LNCaP clone FGC (cell line): ENCODE measurements at regions not wholly inside any gene's neighbourhood (a gene's known extent, or its start where the extent isn't known, plus 50 kb on each side); places are given as distances from the start of the nearest gene placed in this dataset.

Source experiments
- DNase-seq: peaks from one replicate; pipeline ENCODE4 v3.0.0-alpha.2; 2011; ENCODE audit warnings: low read depth
- H3K4me3 ChIP-seq: 2 replicates; pipeline ENCODE4 v1.5.1; 2011; ENCODE audit warnings: mild to moderate bottlenecking, low read depth, low read length, control low read depth
- TF ChIP-seq, protein P1 (sequence below): IDR thresholded peaks from 2 replicates; pipeline ENCODE4 v1.5.1; 2012; ENCODE audit warnings: mild to moderate bottlenecking; ENCODE audit not compliant: control insufficient read depth, insufficient read depth; ENCODE audit errors: extremely low read depth

DNA sequence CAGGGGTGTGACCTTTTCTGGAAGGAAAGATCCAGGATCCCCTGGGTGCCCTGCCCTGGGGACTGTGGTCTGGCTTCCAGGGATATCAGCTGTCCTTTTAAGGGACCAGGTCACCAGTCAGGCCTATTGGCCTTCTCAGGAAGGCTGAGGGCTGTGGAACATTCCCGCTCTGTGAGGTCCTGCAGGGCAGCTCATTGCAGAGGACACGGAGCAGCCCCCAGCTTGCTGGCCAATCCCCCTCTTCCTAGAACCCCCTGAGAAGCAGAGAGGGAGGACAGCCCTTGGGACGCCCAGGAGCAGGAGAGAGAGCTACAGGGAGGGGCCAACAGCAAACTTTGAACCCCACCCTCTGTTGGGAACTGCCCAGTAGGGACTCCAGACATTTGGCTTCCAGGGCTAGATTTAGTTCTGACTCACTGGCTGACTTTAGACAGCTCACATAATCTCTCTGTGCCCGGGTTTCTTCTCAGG lies 67.9 kb upstream of the COL13A1 start:
- H3K4me3 ChIP-seq = no peak overlapping the region
- no peak for DNase-seq
- TF ChIP-seq, protein P1, sequence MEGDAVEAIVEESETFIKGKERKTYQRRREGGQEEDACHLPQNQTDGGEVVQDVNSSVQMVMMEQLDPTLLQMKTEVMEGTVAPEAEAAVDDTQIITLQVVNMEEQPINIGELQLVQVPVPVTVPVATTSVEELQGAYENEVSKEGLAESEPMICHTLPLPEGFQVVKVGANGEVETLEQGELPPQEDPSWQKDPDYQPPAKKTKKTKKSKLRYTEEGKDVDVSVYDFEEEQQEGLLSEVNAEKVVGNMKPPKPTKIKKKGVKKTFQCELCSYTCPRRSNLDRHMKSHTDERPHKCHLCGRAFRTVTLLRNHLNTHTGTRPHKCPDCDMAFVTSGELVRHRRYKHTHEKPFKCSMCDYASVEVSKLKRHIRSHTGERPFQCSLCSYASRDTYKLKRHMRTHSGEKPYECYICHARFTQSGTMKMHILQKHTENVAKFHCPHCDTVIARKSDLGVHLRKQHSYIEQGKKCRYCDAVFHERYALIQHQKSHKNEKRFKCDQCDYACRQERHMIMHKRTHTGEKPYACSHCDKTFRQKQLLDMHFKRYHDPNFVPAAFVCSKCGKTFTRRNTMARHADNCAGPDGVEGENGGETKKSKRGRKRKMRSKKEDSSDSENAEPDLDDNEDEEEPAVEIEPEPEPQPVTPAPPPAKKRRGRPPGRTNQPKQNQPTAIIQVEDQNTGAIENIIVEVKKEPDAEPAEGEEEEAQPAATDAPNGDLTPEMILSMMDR = no peak

DNA sequence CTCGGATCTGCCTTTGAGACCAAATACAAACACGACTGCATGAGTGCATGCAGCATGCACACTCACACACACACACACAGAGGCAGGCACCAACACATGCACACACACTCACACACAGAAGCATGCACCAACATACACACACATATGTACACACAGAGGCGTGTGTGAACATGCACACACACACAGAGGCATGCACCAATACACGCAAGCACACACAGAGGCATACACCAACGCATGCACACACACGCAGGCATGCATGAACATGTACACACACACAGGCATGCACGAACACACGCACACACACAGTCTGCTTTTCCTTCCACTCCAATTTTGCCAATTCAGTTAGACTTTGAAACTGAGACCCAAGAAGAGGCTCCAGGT lies 67.3 kb upstream of the COL13A1 start:
- no peak overlapping the region for H3K4me3 ChIP-seq

DNA sequence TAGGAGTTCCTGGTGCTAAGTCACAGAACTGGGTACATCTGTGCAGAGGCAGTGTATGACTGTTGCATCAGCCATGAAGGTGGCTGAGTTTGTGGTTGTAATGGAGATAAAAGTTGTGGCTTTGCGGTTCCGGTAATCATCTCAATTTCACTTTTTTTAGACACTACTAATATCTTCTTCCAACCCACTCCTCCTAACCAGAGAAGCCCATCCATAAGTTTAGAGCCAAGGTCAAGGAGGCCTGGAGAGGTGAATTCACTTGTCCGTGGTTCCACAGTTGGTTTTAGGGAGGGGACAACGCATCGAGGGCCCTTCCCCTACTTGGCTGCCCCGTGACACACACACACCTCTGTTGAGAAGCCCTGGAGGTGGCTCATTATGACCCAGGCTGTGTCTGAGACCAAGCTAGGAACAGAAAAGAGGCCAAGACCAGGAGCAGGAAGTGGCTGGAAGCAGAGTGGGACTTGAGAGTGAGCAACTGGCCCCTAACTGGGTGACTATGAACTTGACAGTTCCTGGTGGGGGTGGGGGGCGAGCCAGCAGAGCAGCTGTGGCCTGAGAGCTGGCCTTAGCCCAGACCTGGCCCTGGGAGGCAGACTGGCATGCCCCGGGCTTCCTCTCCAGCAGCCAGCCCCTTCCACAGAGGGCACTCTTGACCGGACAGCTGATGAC lies 66.8 kb upstream of the COL13A1 start:
- DNase-seq = no peak
- H3K4me3 ChIP-seq = no peak overlapping the region
- TF ChIP-seq, protein P1 = no peak

More for the DNA sequence above, 67.3 kb upstream of the COL13A1 start:
- DNase-seq = no peak
- TF ChIP-seq, protein P1 = no peak

DNA sequence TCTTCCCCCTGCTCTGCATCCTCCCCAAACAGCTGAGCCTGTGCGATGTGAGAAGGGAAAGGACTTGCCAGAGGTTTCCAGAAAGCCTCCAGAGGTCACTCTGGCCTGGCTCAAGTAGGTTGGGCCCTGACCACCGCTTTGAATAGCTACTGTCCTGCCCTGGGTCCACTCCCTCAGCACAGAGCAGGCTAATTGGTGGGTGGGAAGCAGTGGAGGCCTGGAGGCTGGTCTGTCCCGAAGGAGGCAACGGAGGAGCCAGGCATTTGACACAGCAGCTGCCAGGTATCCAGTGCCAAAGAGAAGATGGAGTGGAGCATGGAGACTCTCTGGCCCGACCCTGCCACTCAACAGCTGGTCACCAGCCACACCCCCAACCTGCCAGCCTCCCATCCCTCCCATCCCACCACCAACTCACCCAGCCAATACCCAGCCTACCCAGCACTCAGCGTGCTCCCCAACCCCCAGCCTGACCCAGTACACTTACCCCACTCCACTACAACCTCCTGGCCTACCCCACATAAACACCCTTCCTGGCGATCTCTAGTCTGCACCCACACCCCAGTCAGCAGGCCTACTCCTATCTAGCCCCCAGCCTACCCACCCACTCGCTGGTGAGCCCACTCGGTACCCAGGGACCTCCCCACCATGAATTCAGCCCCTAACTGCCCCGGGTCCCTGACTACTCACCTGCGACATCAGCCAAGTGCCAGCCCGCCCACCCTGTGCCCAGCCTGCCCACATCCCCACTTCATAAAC lies 64.6 kb upstream of the COL13A1 start:
- DNase-seq = no peak
- TF ChIP-seq, protein P1 = no peak
- no peak overlapping the region for H3K4me3 ChIP-seq

DNA sequence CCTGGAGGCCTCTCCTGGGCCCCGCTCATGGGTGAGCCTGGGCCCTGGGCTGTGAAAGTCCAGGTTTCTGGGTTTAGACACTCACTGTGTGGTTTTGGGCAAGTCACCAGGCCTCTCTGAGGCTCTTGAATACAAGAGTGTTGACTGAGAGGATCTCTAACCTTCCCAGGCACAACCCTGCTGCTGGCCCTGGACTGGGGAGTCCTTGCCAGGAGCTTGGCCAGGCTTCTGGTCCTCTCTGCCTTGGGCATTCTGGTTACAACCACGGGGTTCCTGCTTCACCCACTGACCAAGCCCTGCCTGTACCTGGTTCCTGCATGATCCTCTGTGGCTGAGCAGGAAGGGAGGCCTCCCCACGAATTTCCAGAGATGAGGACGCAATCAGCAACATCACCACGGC lies 63.6 kb upstream of the COL13A1 start:
- DNase-seq = no peak
- TF ChIP-seq, protein P1 = no peak
- no peak overlapping the region for H3K4me3 ChIP-seq

DNA sequence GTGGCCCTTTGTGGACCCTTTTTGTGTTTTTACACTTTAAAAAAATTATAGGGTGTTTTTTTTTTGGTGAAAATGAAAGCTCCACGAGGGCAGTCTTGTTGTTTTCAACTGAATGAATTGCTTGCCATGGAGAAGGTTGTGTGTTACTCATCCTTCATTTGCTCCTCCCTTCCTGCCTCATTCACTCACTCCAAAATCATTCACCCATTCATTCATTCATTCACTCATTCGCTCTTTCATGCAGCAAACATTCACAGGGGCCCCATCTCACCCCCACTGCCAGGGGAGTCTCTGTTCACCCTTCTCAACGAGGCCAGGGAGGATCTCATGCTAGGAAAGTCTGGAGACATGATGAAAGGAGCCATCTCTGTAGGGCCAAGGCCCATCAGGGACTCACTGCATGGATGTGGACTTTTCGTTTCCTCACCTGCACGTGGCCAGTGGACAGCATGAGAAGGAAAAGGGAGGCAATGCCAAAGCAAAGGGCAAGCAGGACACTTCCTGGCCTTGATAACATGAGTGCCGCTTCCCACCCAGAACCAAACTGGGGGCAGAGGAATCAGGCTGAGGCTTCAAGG lies 62.8 kb upstream of the COL13A1 start:
- DNase-seq = no peak
- no peak overlapping the region for H3K4me3 ChIP-seq
- TF ChIP-seq, protein P1 = no peak
